HFF-Myc (cell line): ENCODE measurements at regions not wholly inside any gene's neighbourhood (a gene's known extent, or its start where the extent isn't known, plus 50 kb on each side); places are given as distances from the start of the nearest gene placed in this dataset.

Source experiments
- DNase-seq: peaks from one replicate; pipeline ENCODE4 v3.0.0-alpha.2; 2011; ENCODE audit warnings: low read depth; ENCODE audit errors: extremely low read depth
- H3K4me3 ChIP-seq: replicated peaks from 2 replicates; pipeline ENCODE4 v1.5.1; 2011; ENCODE audit warnings: low read depth, mild to moderate bottlenecking, control low read depth, low read length
- CTCF ChIP-seq: IDR thresholded peaks from 2 replicates; pipeline ENCODE4 v1.5.1; 2012; ENCODE audit warnings: mild to moderate bottlenecking, low read depth, low read length, control low read depth; ENCODE audit errors: missing control alignments

GRCh38 chr2:5885451-5886173 is 193.4 kb downstream of the SOX11 start:
- no peak overlapping the region for H3K4me3 ChIP-seq
- TF ChIP-seq CTCF = no peak
- no peak for DNase-seq

GRCh38 chr2:5886462-5886861 is 194.3 kb downstream of the SOX11 start:
- TF ChIP-seq CTCF = no peak
- no peak for DNase-seq
- H3K4me3 ChIP-seq = no peak overlapping the region

GRCh38 chr2:5888126-5888525 is 195.9 kb downstream of the SOX11 start:
- no peak for TF ChIP-seq CTCF
- DNase-seq = no peak
- H3K4me3 ChIP-seq = no peak overlapping the region

- TF ChIP-seq CTCF = no peak
- DNase-seq = no peak
- H3K4me3 ChIP-seq = no peak overlapping the region
Observed at GRCh38 chr2:5889519-5889918, 197.3 kb downstream of the SOX11 start.

DNA sequence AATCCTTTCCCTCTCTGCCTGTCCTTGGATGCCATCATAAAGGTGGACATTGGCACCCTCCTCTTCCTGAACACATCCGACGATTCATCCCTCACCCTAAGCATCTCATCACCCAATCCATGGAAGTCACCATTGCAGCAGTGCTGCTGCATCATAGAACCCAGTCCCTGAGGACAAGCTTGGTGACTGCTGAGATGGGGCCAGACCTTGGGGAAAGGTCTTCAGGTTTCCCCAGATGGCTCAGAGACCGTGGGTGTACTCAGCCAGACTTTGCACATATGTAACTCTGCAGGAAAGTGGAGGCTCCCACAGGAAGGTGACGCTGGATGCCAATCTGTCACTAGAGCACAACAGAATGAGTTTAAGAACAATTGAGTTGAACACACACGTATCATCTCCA is 202.2 kb downstream of the SOX11 start:
- no peak for TF ChIP-seq CTCF
- H3K4me3 ChIP-seq = no peak overlapping the region
- DNase-seq = no peak

GRCh38 chr2:5895284-5895683 is 203.1 kb downstream of the SOX11 start:
- TF ChIP-seq CTCF = no peak

DNA sequence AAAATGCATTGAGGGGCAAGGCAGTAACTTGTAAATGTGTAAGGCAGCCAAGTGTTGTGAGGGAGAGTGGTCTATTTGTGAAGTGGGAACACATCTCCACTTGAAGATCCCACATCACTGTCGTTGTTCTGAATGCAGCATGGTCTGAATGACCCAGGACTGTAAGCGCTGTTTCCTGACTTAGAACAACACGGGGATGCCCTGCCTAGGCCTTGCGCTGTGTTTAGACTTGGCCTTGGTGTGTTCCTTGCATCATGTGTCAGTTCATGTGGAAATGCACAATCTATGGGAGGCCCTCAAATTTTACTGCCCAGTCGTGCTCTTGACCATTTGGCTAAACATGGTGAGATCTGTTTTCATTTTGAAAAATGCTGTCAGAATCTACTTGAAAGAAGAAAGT is 205.1 kb downstream of the SOX11 start:
- H3K4me3 ChIP-seq = no peak overlapping the region
- TF ChIP-seq CTCF = no peak
- no peak for DNase-seq

More at GRCh38 chr2:5895284-5895683, 203.1 kb downstream of the SOX11 start:
- H3K4me3 ChIP-seq = no peak overlapping the region
- DNase-seq = no peak
